ENCODE measurements at regions not wholly inside any gene's neighbourhood (a gene's known extent, or its start where the extent isn't known, plus 50 kb on each side); places are given as distances from the start of the nearest gene placed in this dataset.

GRCh38 chr7:41135511-41135910, 567.4 kb downstream of the INHBA start:
- H3K4me3 ChIP-seq (ENCODE audit: insufficient read depth, low read length, poor library complexity, severe bottlenecking): no peak overlapping the region
- no peaks in the 10 kb centered on the region for H3K36me3 ChIP-seq (ENCODE audit: low read length)
- H3K27me3 ChIP-seq (ENCODE audit: low read length): no peaks in the 10 kb centered on the region
- H2AFZ ChIP-seq (ENCODE audit: low read depth, low read length, severe bottlenecking): no peak overlapping the region
- TF ChIP-seq CTCF (IDR thresholded peaks at IDR 0.05; ENCODE audit: insufficient read depth, low read length, poor library complexity, severe bottlenecking): no peak
- TF ChIP-seq EZH2phosphoT487 (conservative IDR thresholded peaks at IDR 0.05; ENCODE audit: low read length): no peak
- H3K4me2 ChIP-seq (ENCODE audit: low read depth, low read length, poor library complexity, severe bottlenecking): no peak overlapping the region
- no peaks in the 10 kb centered on the region for H3K79me2 ChIP-seq (ENCODE audit: insufficient read depth, low read length)
- H3K9me2 ChIP-seq (replicated peaks; ENCODE audit: insufficient read depth, low read length): no peaks in the 10 kb centered on the region
- H3K9ac ChIP-seq (ENCODE audit: low read length): no peak overlapping the region
- no peak overlapping the region for H3K27ac ChIP-seq (ENCODE audit: low read depth, low read length)
- H4K20me1 ChIP-seq (ENCODE audit: low read depth, low read length): no peaks in the 10 kb centered on the region
- no peaks in the 10 kb centered on the region for H3K9me3 ChIP-seq (ENCODE audit: insufficient read depth, low read length)
- H3F3A ChIP-seq (ENCODE audit: insufficient read depth): peaks cover 28% of the 10 kb centered on the region; the same call in 1 of the 2 replicates

- no peaks in the 10 kb centered on the region for H3K9me3 ChIP-seq (ENCODE audit: insufficient read depth, low read length)
- H2AFZ ChIP-seq (ENCODE audit: low read depth, low read length, severe bottlenecking): peak overlapping the region; percentile 21
- no peaks in the 10 kb centered on the region for H3K36me3 ChIP-seq (ENCODE audit: low read length)
- peak overlapping the region; percentile 54 for H3K4me2 ChIP-seq (ENCODE audit: low read depth, low read length, poor library complexity, severe bottlenecking)
- peak overlapping the region; percentile 89 for H3K27ac ChIP-seq (ENCODE audit: low read depth, low read length)
- no peaks in the 10 kb centered on the region for H4K20me1 ChIP-seq (ENCODE audit: low read depth, low read length)
- peaks cover 28% of the 10 kb centered on the region; the same call in 1 of the 2 replicates for H3F3A ChIP-seq (ENCODE audit: insufficient read depth)
- no peaks in the 10 kb centered on the region for H3K79me2 ChIP-seq (ENCODE audit: insufficient read depth, low read length)
- peak overlapping the region; percentile 44 for H3K9ac ChIP-seq (ENCODE audit: low read length)
- no peak overlapping the region for H3K4me3 ChIP-seq (ENCODE audit: insufficient read depth, low read length, poor library complexity, severe bottlenecking)
- H3K27me3 ChIP-seq (ENCODE audit: low read length): no peaks in the 10 kb centered on the region
- TF ChIP-seq CTCF (IDR thresholded peaks at IDR 0.05; ENCODE audit: insufficient read depth, low read length, poor library complexity, severe bottlenecking) (no peak), EZH2phosphoT487 (conservative IDR thresholded peaks at IDR 0.05; ENCODE audit: low read length) (no peak)
- H3K9me2 ChIP-seq (replicated peaks; ENCODE audit: insufficient read depth, low read length): no peaks in the 10 kb centered on the region
Measured at GRCh38 chr7:41134300-41135255, 568.3 kb downstream of the INHBA start.

GRCh38 chr7:41133690-41134299, 569.1 kb downstream of the INHBA start:
- Histone ChIP-seq H3K4me2 (ENCODE audit: low read depth, low read length, poor library complexity, severe bottlenecking) (peak overlapping the region; percentile 54), H2AFZ (ENCODE audit: low read depth, low read length, severe bottlenecking) (peak overlapping the region; percentile 21)

More at GRCh38 chr7:41133690-41134299, 569.1 kb downstream of the INHBA start:
- H4K20me1 ChIP-seq (ENCODE audit: low read depth, low read length): no peaks in the 10 kb centered on the region
- H3K9me3 ChIP-seq (ENCODE audit: insufficient read depth, low read length): no peaks in the 10 kb centered on the region
- H3K4me3 ChIP-seq (ENCODE audit: insufficient read depth, low read length, poor library complexity, severe bottlenecking): no peak overlapping the region
- H3K79me2 ChIP-seq (ENCODE audit: insufficient read depth, low read length): no peaks in the 10 kb centered on the region
- no peaks in the 10 kb centered on the region for H3K9me2 ChIP-seq (replicated peaks; ENCODE audit: insufficient read depth, low read length)
- peak overlapping the region; percentile 44 for H3K9ac ChIP-seq (ENCODE audit: low read length)
- no peaks in the 10 kb centered on the region for H3K36me3 ChIP-seq (ENCODE audit: low read length)
- H3K27me3 ChIP-seq (ENCODE audit: low read length): no peaks in the 10 kb centered on the region
- no peak for TF ChIP-seq EZH2phosphoT487 (conservative IDR thresholded peaks at IDR 0.05; ENCODE audit: low read length)
- no peak for TF ChIP-seq CTCF (IDR thresholded peaks at IDR 0.05; ENCODE audit: insufficient read depth, low read length, poor library complexity, severe bottlenecking)
- peaks cover 28% of the 10 kb centered on the region; the same call in 1 of the 2 replicates for H3F3A ChIP-seq (ENCODE audit: insufficient read depth)
- peak overlapping the region; percentile 89 for H3K27ac ChIP-seq (ENCODE audit: low read depth, low read length)

All from SU-DHL-6 (cell line).